Neural progenitor cell (in vitro differentiated cells): ENCODE measurements at regions not wholly inside any gene's neighbourhood (a gene's known extent, or its start where the extent isn't known, plus 50 kb on each side); places are given as distances from the start of the nearest gene placed in this dataset.

Experiments used
- EZH2 ChIP-seq: fragments of 200-600 bp; sonication (generic); IDR thresholded peaks from 2 replicates; pipeline ENCODE4 v1.6.1; 2017; ENCODE audit warnings: antibody characterized with exemption, mild to moderate bottlenecking, moderate library complexity
- EZH2phosphoT487 ChIP-seq: fragments of 200-600 bp; sonication (generic); IDR thresholded peaks from 2 replicates; pipeline ENCODE4 v1.6.1; 2017; ENCODE audit warnings: antibody characterized with exemption

DNA sequence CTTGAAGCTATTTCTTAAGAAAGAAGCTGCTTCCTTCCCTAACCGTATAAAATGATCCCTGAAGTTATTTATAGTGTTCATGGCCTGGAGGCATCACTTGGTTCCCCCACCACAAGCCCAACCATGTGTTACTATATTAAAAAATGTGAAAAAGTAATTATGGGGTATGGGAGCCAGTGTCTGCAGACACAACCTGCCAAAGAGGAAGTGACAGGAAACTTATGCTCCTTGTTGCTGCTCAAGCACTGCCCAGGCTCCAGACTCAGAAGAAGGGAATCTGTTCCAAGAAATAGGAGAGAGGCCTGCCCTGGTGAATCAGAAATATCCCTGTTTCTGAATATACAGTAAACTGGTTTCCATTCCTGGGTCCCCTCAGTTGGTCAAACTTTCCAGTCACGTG is 217.2 kb upstream of the BMP4 start:
- no peak for TF ChIP-seq EZH2phosphoT487
- TF ChIP-seq EZH2, result no peak
